ENCODE measurements at regions not wholly inside any gene's neighbourhood (a gene's known extent, or its start where the extent isn't known, plus 50 kb on each side); places are given as distances from the start of the nearest gene placed in this dataset.

GRCh38 chr6:137271245-137272183, 52.3 kb upstream of the IFNGR1 start:
- H3K4me3 ChIP-seq (ENCODE audit: low read depth, low read length), result no peak overlapping the region
- TF ChIP-seq CTCF (IDR thresholded peaks at IDR 0.05; ENCODE audit: low read depth, low read length, missing control alignments), result peak; percentile 88
- in situ Hi-C loops (cut with HindIII; ENCODE audit: low sequenced_read_pairs), result no loop called here
- peak; percentile 56 for DNase-seq (ENCODE audit: low read depth)

- no peak for TF ChIP-seq CTCF (IDR thresholded peaks at IDR 0.05; ENCODE audit: low read depth, low read length, missing control alignments)
- DNase-seq (ENCODE audit: low read depth), result no peak
- no peak overlapping the region for H3K4me3 ChIP-seq (ENCODE audit: low read depth, low read length)
- in situ Hi-C loops (cut with HindIII; ENCODE audit: low sequenced_read_pairs), result no loop called here
These were observed 50.6 kb upstream of the IFNGR1 start for GRCh38 chr6:137269803-137270202.

GRCh38 chr6:137269347-137269746, 50.2 kb upstream of the IFNGR1 start:
- DNase-seq (ENCODE audit: low read depth), result no peak
- no peak overlapping the region for H3K4me3 ChIP-seq (ENCODE audit: low read depth, low read length)
- TF ChIP-seq CTCF (IDR thresholded peaks at IDR 0.05; ENCODE audit: low read depth, low read length, missing control alignments), result no peak
- in situ Hi-C loops (cut with HindIII; ENCODE audit: low sequenced_read_pairs), result no loop called here
